ENCODE measurements at regions not wholly inside any gene's neighbourhood (a gene's known extent, or its start where the extent isn't known, plus 50 kb on each side); places are given as distances from the start of the nearest gene placed in this dataset.
A peak's percentile ranks its signal among the peaks of the same experiment; 100 is the strongest.

DNA sequence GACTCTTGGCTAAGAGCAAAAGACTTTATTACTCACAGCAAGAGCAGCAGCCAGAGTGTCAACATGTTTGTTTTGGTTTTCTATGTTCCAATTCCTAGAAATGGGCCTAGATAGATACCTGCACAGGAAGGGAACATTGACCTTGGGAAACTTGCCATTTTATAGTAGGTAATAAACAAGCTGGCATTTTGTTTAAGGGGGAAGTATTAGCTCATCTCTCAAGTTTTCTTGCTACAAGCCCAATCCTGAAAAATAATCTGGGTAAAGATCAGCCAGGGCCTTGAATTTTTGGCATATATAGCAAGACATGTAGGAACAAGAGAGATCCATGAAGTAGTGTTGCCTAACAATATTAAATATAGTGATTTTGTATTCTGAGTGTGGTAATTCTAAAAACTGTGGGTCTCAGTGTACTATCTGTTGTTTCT, 51.4 kb upstream of the RGL1 start:
- DNase-seq: no peak
- no peak overlapping the region for H3K4me3 ChIP-seq
- H3K4me1 ChIP-seq: peaks cover 0 to 15% (median 11%) of the 10 kb centered on the region in 9 donors
- peaks cover 0 to 31% (median 0%) of the 10 kb centered on the region in 11 donors for H3K9me3 ChIP-seq
- no peak overlapping the region for H3K27ac ChIP-seq
- no peaks in the 10 kb centered on the region for H3K36me3 ChIP-seq
- intact Hi-C loops (cut with DNase I): no loop called here
- TF ChIP-seq, protein P1, sequence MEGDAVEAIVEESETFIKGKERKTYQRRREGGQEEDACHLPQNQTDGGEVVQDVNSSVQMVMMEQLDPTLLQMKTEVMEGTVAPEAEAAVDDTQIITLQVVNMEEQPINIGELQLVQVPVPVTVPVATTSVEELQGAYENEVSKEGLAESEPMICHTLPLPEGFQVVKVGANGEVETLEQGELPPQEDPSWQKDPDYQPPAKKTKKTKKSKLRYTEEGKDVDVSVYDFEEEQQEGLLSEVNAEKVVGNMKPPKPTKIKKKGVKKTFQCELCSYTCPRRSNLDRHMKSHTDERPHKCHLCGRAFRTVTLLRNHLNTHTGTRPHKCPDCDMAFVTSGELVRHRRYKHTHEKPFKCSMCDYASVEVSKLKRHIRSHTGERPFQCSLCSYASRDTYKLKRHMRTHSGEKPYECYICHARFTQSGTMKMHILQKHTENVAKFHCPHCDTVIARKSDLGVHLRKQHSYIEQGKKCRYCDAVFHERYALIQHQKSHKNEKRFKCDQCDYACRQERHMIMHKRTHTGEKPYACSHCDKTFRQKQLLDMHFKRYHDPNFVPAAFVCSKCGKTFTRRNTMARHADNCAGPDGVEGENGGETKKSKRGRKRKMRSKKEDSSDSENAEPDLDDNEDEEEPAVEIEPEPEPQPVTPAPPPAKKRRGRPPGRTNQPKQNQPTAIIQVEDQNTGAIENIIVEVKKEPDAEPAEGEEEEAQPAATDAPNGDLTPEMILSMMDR (IDR thresholded peaks at IDR 0.05): no peak
- no peak for ATAC-seq
- no peaks in the 10 kb centered on the region for H3K27me3 ChIP-seq

DNA sequence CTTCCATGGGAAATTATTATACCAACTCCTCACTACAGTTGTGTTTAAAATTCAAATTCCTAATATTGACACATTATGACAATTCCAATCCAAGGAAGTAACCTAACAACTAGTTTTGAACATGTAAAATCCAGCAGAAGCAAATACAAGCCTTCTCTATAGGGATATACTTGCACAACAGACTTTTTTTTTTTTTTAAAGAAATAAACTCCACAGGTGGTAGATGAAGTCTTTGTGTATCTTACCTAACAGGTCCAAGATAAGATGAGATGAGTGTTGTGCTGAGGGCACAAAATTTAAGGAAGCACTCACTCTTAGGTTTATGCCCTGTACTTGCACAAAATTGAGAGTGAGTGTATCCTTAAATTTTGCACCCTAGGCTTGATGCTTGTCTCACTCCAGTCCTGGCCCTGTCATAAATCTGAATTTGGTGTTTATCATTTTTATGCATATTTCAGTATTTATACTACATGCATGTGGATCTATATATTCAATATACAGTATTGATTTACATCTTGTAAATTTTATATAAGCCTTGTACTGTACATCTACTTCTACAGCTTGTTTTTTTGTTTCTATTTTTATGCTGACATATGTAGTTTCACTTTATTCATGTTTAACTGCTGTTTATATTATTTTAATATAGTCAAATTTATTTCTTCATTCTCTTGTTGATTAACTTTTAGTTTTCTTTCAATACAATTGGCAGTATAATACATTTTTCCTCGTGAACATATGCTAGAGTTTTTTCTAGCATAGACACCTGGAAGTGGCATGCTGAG, 60.6 kb upstream of the RGL1 start:
- TF ChIP-seq, protein P1 (IDR thresholded peaks at IDR 0.05): no peak
- Histone ChIP-seq H3K27me3 (no peaks in the 10 kb centered on the region), H3K9me3 (peaks cover 0 to 10% (median 0%) of the 10 kb centered on the region in 11 donors), H3K36me3 (peaks cover 0 to 20% (median 0%) of the 10 kb centered on the region in 9 donors), H3K4me1 (peaks cover 0 to 17% (median 9%) of the 10 kb centered on the region in 9 donors), H3K4me3 (no peak overlapping the region), H3K27ac (no peak overlapping the region)
- ATAC-seq (no peak), DNase-seq (no peak)
- intact Hi-C loops (cut with DNase I): no loop called here
- 73 to 83% methylated on average over 1 of the region's 1 CpG for WGBS, 2 donors

DNA sequence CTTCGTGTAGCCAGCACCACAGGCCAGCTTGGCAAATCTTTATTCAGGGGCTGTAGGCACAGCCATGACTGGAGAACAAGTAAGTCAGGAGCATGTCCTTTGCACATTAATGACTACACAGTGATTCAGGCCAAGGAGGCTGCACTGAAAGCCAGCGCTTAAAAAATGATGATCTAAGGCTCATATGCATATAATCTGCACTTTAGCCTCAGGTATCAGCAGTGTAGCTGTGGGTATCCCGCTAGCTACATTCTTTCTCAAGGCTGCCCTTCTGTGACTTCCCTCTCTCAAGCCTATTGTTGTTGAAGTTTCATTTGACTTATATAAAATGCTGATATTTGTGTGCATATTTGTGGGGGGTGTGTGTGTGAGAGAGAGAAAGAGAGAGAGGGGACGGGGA, 62.6 kb upstream of the RGL1 start:
- TF ChIP-seq, protein P1 (IDR thresholded peaks at IDR 0.05): no peak
- WGBS, 2 donors: 94 to 97% methylated on average over 4 of the region's 4 CpGs
- H3K27me3 ChIP-seq: no peaks in the 10 kb centered on the region
- H3K36me3 ChIP-seq: peaks cover 0 to 20% (median 0%) of the 10 kb centered on the region in 9 donors
- H3K27ac ChIP-seq: no peak overlapping the region
- intact Hi-C loops (cut with DNase I): no loop called here
- no peak for DNase-seq
- ATAC-seq: no peak
- H3K4me3 ChIP-seq: no peak overlapping the region
- H3K9me3 ChIP-seq: peaks cover 0 to 10% (median 0%) of the 10 kb centered on the region in 11 donors
- peaks cover 0 to 22% (median 15%) of the 10 kb centered on the region in 9 donors for H3K4me1 ChIP-seq

DNA sequence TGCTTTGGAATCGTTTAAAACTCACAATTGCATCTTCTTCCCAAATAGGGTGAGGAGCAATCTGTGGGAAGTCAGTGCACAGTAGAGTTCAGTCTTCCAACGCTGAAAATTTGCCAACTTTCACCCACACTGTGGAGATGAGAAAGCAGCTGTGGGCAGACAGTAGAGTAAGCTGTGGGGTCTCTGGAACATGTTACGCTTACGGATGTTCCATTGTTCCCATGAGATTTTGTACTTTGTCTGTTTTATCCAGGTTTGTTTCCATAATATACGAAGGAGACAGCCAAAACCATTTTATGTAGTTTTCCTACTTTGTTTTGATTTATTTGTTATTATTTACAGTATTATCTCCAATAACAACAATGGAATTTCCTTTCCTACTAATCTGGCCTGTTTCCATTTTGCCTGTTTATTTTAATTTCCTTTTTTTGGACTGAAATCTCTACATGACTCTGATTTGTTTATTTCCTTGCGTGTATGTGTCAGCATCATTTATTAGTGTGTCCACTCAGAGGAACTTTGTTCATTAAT, 65.1 kb upstream of the RGL1 start:
- Histone ChIP-seq H3K4me3 (no peak overlapping the region), H3K9me3 (peaks cover 0 to 10% (median 0%) of the 10 kb centered on the region in 11 donors), H3K4me1 (peaks cover 3 to 43% (median 32%) of the 10 kb centered on the region in 9 donors), H3K27me3 (no peaks in the 10 kb centered on the region), H3K27ac (peak overlapping the region in 3 of 10 donors; percentile 19 to 72 (median 26)), H3K36me3 (peaks cover 0 to 20% (median 0%) of the 10 kb centered on the region in 9 donors)
- TF ChIP-seq, protein P1 (IDR thresholded peaks at IDR 0.05): no peak
- intact Hi-C loops (cut with DNase I): loop anchor here in 3 of 10 donors (10.0 kb wide), 3 partner anchors 45 to 65 kb away; no protein-coding TSS in a partner anchor
- ATAC-seq (peak in 6 of 8 donors; percentile 17 to 75 (median 55)), DNase-seq (peak in 1 of 2 donors; percentile 36)
- WGBS, 2 donors: 38 to 45% methylated on average over 6 of the region's 6 CpGs

All from heart right ventricle (tissue), 16 donors.